Astrocyte (in vitro differentiated cells and primary cell): ENCODE measurements at regions not wholly inside any gene's neighbourhood (a gene's known extent, or its start where the extent isn't known, plus 50 kb on each side); places are given as distances from the start of the nearest gene placed in this dataset.

Experiments
- DNase-seq: peaks from one replicate; pipeline ENCODE4 v3.0.0-alpha.2; 2010; ENCODE audit warnings: low read depth
- FAIRE-seq: peaks from 2 replicates; lab custom pipeline; 2011; peaks lifted over from hg19 to GRCh38; lab: Jason Lieb, UNC
- H2AFZ ChIP-seq: 2 replicates; pipeline ENCODE4 v1.6.0; 2012; ENCODE audit warnings: low read depth, low read length, inconsistent platforms
- H3K27ac ChIP-seq: 2 replicates; pipeline ENCODE4 v1.5.1; 2011; ENCODE audit warnings: low read depth, low read length, inconsistent platforms
- H3K27me3 ChIP-seq: 2 replicates; pipeline ENCODE4 v1.6.0; 2011; ENCODE audit warnings: low read length, inconsistent platforms; ENCODE audit not compliant: insufficient read depth
- H3K36me3 ChIP-seq: 2 replicates; pipeline ENCODE4 v1.5.1; 2011; ENCODE audit warnings: low read length, inconsistent platforms; ENCODE audit not compliant: insufficient read depth
- H3K4me1 ChIP-seq: 2 replicates; pipeline ENCODE4 v1.5.1; 2011; ENCODE audit warnings: low read length, inconsistent platforms; ENCODE audit not compliant: insufficient read depth
- H3K4me2 ChIP-seq: 2 replicates; pipeline ENCODE4 v1.6.0; 2012; ENCODE audit warnings: low read length, inconsistent platforms
- H3K4me3 ChIP-seq: 2 replicates; pipeline ENCODE4 v1.5.1; 2011; ENCODE audit warnings: low read depth, mild to moderate bottlenecking, low read length, inconsistent platforms; ENCODE audit not compliant: insufficient read depth
- H3K79me2 ChIP-seq: 2 replicates; pipeline ENCODE4 v1.6.0; 2012; ENCODE audit warnings: mild to moderate bottlenecking, low read length, inconsistent platforms; ENCODE audit not compliant: insufficient read depth
- H3K9ac ChIP-seq: 2 replicates; pipeline ENCODE4 v1.6.0; 2012; ENCODE audit warnings: mild to moderate bottlenecking, low read length, inconsistent platforms
- H3K9me3 ChIP-seq: 2 replicates; pipeline ENCODE4 v1.5.1; 2012; ENCODE audit warnings: low read depth, mild to moderate bottlenecking, low read length, inconsistent platforms; ENCODE audit not compliant: insufficient read depth
- H4K20me1 ChIP-seq: 2 replicates; pipeline ENCODE4 v1.6.0; 2012; ENCODE audit warnings: low read length, inconsistent platforms; ENCODE audit not compliant: insufficient read depth
- H3K27ac Mint-ChIP-seq: one replicate; pipeline ENCODE4 v1.8.0; 2021; ENCODE audit warnings: mild to moderate bottlenecking, mixed read lengths; ENCODE audit not compliant: unreplicated experiment
- H3K27me3 Mint-ChIP-seq: one replicate; pipeline ENCODE4 v1.8.0; 2021; ENCODE audit warnings: low read depth, mixed read lengths; ENCODE audit not compliant: unreplicated experiment
- H3K36me3 Mint-ChIP-seq: one replicate; pipeline ENCODE4 v1.8.0; 2021; ENCODE audit warnings: low read depth, mixed read lengths; ENCODE audit not compliant: unreplicated experiment
- H3K4me1 Mint-ChIP-seq: one replicate; pipeline ENCODE4 v1.8.0; 2021; ENCODE audit warnings: low read depth, mixed read lengths; ENCODE audit not compliant: unreplicated experiment
- H3K4me3 Mint-ChIP-seq: one replicate; pipeline ENCODE4 v1.8.0; 2021; ENCODE audit warnings: mild to moderate bottlenecking, moderate library complexity, mixed read lengths; ENCODE audit not compliant: unreplicated experiment
- H3K9me3 Mint-ChIP-seq: one replicate; pipeline ENCODE4 v1.8.0; 2021; ENCODE audit warnings: mild to moderate bottlenecking, mixed read lengths; ENCODE audit not compliant: unreplicated experiment
- EZH2 ChIP-seq: IDR thresholded peaks from 2 replicates; pipeline ENCODE4 v1.6.1; 2012; ENCODE audit warnings: mild to moderate bottlenecking, low read length, inconsistent platforms; ENCODE audit not compliant: insufficient read depth
- TF ChIP-seq, protein P1 (sequence below): IDR thresholded peaks from 2 replicates; pipeline ENCODE4 v1.5.1; 2011; ENCODE audit warnings: low read depth, mild to moderate bottlenecking, inconsistent platforms, low read length, moderate library complexity; ENCODE audit not compliant: insufficient read depth

DNA sequence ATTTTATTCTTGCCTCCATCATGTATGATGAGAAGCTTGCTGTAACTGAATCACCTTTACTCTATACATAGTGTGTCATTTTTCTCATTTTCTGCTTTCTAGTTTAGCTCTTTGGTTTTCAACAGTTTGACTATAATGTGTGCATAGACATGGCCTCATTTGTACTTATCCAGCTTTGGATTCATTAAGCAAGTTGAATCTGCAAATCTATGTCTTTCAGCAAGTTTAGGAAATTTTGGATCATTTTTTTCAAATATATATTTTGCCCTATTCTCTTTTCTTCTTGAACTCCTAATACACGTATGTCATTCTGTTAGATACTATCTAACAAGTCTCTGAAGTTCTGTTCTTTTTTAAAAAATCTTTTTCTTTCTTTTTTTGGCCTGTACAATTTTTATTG is 57.8 kb downstream of the PRLHR start:
- Histone ChIP-seq H3K9me3 (no peaks in the 10 kb centered on the region), H3K4me2 (no peak overlapping the region), H3K79me2 (no peaks in the 10 kb centered on the region), H4K20me1 (no peaks in the 10 kb centered on the region), H2AFZ (no peak overlapping the region), H3K27me3 (no peaks in the 10 kb centered on the region), H3K36me3 (no peaks in the 10 kb centered on the region), H3K27ac (no peak overlapping the region), H3K4me3 (no peak overlapping the region), H3K4me1 (no peaks in the 10 kb centered on the region), H3K9ac (no peak overlapping the region)
- Mint-ChIP-seq H3K27ac (no peak overlapping the region), H3K4me1 (no peaks in the 10 kb centered on the region), H3K27me3 (peaks cover 15% of the 10 kb centered on the region), H3K4me3 (no peak overlapping the region), H3K36me3 (no peaks in the 10 kb centered on the region), H3K9me3 (no peaks in the 10 kb centered on the region)
- DNase-seq (no peak), FAIRE-seq (no peak)
- TF ChIP-seq, protein P1, sequence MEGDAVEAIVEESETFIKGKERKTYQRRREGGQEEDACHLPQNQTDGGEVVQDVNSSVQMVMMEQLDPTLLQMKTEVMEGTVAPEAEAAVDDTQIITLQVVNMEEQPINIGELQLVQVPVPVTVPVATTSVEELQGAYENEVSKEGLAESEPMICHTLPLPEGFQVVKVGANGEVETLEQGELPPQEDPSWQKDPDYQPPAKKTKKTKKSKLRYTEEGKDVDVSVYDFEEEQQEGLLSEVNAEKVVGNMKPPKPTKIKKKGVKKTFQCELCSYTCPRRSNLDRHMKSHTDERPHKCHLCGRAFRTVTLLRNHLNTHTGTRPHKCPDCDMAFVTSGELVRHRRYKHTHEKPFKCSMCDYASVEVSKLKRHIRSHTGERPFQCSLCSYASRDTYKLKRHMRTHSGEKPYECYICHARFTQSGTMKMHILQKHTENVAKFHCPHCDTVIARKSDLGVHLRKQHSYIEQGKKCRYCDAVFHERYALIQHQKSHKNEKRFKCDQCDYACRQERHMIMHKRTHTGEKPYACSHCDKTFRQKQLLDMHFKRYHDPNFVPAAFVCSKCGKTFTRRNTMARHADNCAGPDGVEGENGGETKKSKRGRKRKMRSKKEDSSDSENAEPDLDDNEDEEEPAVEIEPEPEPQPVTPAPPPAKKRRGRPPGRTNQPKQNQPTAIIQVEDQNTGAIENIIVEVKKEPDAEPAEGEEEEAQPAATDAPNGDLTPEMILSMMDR: no peak
- TF ChIP-seq EZH2: no peak

DNA sequence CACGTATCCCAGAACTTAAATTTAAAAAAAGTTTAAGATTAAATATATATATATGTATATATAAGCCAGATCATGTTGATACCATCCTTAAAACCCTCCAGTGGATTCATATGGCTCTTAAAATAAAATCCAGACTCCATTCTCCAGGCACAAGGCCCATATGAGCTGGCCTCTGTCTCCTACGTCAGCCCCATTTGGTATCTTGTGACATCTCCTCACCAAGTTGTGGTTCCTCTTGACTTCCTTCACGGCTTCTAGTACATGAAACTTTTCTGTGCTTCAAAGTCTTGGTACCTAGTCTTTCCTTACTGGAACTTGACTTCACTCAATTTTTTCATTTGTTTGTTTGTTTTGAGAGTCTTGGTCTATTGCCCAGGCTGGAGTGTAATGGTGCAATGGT is 61.3 kb downstream of the PRLHR start:
- no peaks in the 10 kb centered on the region for H3K4me1 Mint-ChIP-seq
- H3K9me3 ChIP-seq: no peaks in the 10 kb centered on the region
- no peak overlapping the region for H3K9ac ChIP-seq
- H3K4me3 Mint-ChIP-seq: no peak overlapping the region
- H3K36me3 ChIP-seq: no peaks in the 10 kb centered on the region
- no peaks in the 10 kb centered on the region for H4K20me1 ChIP-seq
- H3K27me3 Mint-ChIP-seq: peaks cover 3% of the 10 kb centered on the region
- no peak overlapping the region for H3K4me2 ChIP-seq
- H3K4me3 ChIP-seq: no peak overlapping the region
- no peak overlapping the region for H3K27ac Mint-ChIP-seq
- H3K4me1 ChIP-seq: no peaks in the 10 kb centered on the region
- no peak overlapping the region for H2AFZ ChIP-seq
- H3K27me3 ChIP-seq: no peaks in the 10 kb centered on the region
- H3K36me3 Mint-ChIP-seq: no peaks in the 10 kb centered on the region
- DNase-seq (no peak), FAIRE-seq (no peak)
- no peak overlapping the region for H3K27ac ChIP-seq
- no peaks in the 10 kb centered on the region for H3K79me2 ChIP-seq
- H3K9me3 Mint-ChIP-seq: no peaks in the 10 kb centered on the region
- TF ChIP-seq EZH2: no peak
- TF ChIP-seq, protein P1: no peak

DNA sequence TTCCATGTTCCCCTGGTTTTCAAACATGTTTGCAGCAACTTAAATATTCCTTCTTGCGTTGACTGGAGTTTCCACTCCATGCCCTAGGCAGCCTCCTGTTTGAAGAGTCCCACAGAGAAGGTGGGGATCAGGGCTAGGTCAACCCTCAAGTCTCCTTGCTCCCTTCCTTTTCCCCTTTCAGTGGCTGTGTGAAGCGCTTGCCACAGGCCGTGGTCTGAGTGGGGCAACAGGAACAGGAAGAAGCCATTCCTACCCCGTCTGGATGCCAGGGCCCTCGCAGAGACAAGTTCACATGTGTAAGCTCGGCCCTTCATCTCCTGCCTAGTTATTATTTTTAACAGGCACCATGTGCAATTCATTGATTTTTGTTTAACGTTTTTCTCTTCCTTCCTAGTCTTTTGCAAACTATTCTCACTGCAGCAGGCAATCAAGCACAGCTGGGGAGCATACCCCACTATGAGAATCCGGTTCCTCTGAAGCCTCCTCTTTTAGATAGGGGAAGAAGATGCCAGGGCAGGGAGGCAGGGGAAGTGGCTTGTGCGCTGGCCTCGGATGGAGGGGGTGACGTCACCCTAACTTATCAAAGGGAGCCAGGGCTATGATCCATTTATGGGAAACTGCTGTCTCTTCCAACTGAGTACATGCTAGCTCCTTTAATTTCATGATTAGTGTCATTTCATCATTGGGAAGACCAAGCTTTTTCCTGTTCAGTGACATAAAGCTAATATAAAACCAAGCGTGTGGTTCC is 64.2 kb downstream of the PRLHR start:
- H3K27me3 Mint-ChIP-seq: peaks cover 3% of the 10 kb centered on the region

More for the DNA sequence above, 64.2 kb downstream of the PRLHR start:
- Histone ChIP-seq H4K20me1 (no peaks in the 10 kb centered on the region), H3K27me3 (no peaks in the 10 kb centered on the region), H3K36me3 (no peaks in the 10 kb centered on the region), H3K9ac (no peak overlapping the region), H3K9me3 (no peaks in the 10 kb centered on the region), H2AFZ (no peak overlapping the region), H3K4me3 (no peak overlapping the region), H3K79me2 (no peaks in the 10 kb centered on the region), H3K4me1 (no peaks in the 10 kb centered on the region), H3K4me2 (no peak overlapping the region), H3K27ac (no peak overlapping the region)
- H3K9me3 Mint-ChIP-seq: no peaks in the 10 kb centered on the region
- H3K4me1 Mint-ChIP-seq: no peaks in the 10 kb centered on the region
- FAIRE-seq: no peak
- no peak overlapping the region for H3K4me3 Mint-ChIP-seq
- H3K36me3 Mint-ChIP-seq: no peaks in the 10 kb centered on the region
- DNase-seq: no peak
- TF ChIP-seq, protein P1: no peak
- TF ChIP-seq EZH2: no peak
- no peak overlapping the region for H3K27ac Mint-ChIP-seq
